ENCODE measurements at regions not wholly inside any gene's neighbourhood (a gene's known extent, or its start where the extent isn't known, plus 50 kb on each side); places are given as distances from the start of the nearest gene placed in this dataset.

DNA sequence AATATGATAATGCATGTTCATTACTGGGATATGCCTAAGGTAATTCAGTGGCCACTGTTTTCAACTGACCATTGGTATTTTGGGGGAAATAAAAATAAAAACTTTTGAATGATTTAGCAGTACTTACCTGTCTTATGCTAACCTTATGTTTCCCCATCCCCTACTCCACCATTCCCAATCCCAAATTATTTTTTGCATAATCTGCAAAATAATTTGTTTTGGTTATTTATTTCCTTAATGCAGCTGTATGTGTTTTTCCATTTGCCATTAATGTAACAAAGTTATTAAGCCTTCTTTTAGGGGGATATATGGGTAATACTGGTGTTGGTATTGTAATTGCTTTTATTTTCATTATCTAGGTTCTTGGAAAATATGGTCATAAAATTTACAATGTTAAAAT is 213.9 kb upstream of the GULP1 start:
- Histone ChIP-seq H3K9ac (ENCODE audit: low read length) (no peak overlapping the region), H2AFZ (ENCODE audit: low read depth, low read length, severe bottlenecking) (no peak overlapping the region), H4K20me1 (ENCODE audit: low read depth, low read length) (no peaks in the 10 kb centered on the region), H3K27me3 (ENCODE audit: low read length) (no peaks in the 10 kb centered on the region), H3K36me3 (ENCODE audit: low read length) (no peaks in the 10 kb centered on the region), H3K9me2 (replicated peaks; ENCODE audit: insufficient read depth, low read length) (no peaks in the 10 kb centered on the region), H3K4me2 (ENCODE audit: low read depth, low read length, poor library complexity, severe bottlenecking) (no peak overlapping the region), H3K9me3 (ENCODE audit: insufficient read depth, low read length) (no peaks in the 10 kb centered on the region), H3F3A (ENCODE audit: insufficient read depth) (no peaks in the 10 kb centered on the region), H3K27ac (ENCODE audit: low read depth, low read length) (no peak overlapping the region), H3K4me3 (ENCODE audit: insufficient read depth, low read length, poor library complexity, severe bottlenecking) (no peak overlapping the region), H3K79me2 (ENCODE audit: insufficient read depth, low read length) (no peaks in the 10 kb centered on the region)
- TF ChIP-seq, protein P1, sequence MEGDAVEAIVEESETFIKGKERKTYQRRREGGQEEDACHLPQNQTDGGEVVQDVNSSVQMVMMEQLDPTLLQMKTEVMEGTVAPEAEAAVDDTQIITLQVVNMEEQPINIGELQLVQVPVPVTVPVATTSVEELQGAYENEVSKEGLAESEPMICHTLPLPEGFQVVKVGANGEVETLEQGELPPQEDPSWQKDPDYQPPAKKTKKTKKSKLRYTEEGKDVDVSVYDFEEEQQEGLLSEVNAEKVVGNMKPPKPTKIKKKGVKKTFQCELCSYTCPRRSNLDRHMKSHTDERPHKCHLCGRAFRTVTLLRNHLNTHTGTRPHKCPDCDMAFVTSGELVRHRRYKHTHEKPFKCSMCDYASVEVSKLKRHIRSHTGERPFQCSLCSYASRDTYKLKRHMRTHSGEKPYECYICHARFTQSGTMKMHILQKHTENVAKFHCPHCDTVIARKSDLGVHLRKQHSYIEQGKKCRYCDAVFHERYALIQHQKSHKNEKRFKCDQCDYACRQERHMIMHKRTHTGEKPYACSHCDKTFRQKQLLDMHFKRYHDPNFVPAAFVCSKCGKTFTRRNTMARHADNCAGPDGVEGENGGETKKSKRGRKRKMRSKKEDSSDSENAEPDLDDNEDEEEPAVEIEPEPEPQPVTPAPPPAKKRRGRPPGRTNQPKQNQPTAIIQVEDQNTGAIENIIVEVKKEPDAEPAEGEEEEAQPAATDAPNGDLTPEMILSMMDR (IDR thresholded peaks at IDR 0.05; ENCODE audit: insufficient read depth, low read length, poor library complexity, severe bottlenecking) = no peak
- no peak for TF ChIP-seq EZH2phosphoT487 (conservative IDR thresholded peaks at IDR 0.05; ENCODE audit: low read length)

DNA sequence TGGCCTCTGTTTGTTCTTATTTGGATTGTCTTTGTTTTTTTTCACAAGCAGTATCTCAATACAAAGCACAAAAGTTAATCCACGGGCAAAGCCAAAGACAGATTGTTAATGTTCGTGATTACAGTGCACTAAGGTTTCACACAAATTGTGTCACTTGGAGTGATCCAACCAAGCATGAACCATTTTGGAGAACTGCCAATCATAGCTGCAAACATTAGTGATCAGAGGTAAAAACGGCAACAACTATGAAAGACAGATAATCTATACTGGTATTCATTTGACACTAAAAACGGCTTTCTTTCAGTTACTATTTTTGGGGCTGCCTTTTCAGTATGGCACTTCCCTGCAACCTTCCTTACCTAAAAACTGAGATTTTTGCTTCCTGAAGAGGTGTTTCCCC is 213.1 kb upstream of the GULP1 start:
- no peak overlapping the region for H3K4me2 ChIP-seq (ENCODE audit: low read depth, low read length, poor library complexity, severe bottlenecking)
- H4K20me1 ChIP-seq (ENCODE audit: low read depth, low read length) = no peaks in the 10 kb centered on the region
- no peaks in the 10 kb centered on the region for H3F3A ChIP-seq (ENCODE audit: insufficient read depth)
- H3K27me3 ChIP-seq (ENCODE audit: low read length) = no peaks in the 10 kb centered on the region
- TF ChIP-seq, protein P1 (IDR thresholded peaks at IDR 0.05; ENCODE audit: insufficient read depth, low read length, poor library complexity, severe bottlenecking) = no peak
- no peaks in the 10 kb centered on the region for H3K9me2 ChIP-seq (replicated peaks; ENCODE audit: insufficient read depth, low read length)
- no peaks in the 10 kb centered on the region for H3K9me3 ChIP-seq (ENCODE audit: insufficient read depth, low read length)
- H3K27ac ChIP-seq (ENCODE audit: low read depth, low read length) = no peak overlapping the region
- H3K79me2 ChIP-seq (ENCODE audit: insufficient read depth, low read length) = no peaks in the 10 kb centered on the region
- H3K9ac ChIP-seq (ENCODE audit: low read length) = no peak overlapping the region
- no peak overlapping the region for H2AFZ ChIP-seq (ENCODE audit: low read depth, low read length, severe bottlenecking)
- no peaks in the 10 kb centered on the region for H3K36me3 ChIP-seq (ENCODE audit: low read length)
- H3K4me3 ChIP-seq (ENCODE audit: insufficient read depth, low read length, poor library complexity, severe bottlenecking) = no peak overlapping the region

DNA sequence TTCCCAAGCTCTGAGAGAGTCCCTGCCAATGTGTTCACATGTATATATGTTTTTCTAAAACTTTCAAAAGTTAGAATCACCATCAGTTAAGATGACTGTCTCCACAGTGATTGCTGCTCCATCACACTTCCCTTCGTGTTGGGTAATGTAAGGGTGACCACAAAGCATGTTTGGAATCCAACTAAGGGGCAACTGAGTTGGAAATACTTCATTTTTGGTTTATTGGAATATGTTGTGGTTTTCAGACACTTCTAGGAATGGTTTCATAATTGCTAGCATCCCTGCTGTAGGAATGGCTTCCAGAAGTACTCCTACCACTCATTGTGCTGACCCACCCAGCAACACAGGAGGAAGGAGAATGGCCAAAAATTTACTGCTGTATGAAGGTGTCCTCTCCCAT is 212.5 kb upstream of the GULP1 start:
- no peaks in the 10 kb centered on the region for H3K36me3 ChIP-seq (ENCODE audit: low read length)
- no peak overlapping the region for H3K27ac ChIP-seq (ENCODE audit: low read depth, low read length)
- no peak overlapping the region for H3K4me3 ChIP-seq (ENCODE audit: insufficient read depth, low read length, poor library complexity, severe bottlenecking)
- H3K9me3 ChIP-seq (ENCODE audit: insufficient read depth, low read length) = no peaks in the 10 kb centered on the region
- no peaks in the 10 kb centered on the region for H3F3A ChIP-seq (ENCODE audit: insufficient read depth)
- no peaks in the 10 kb centered on the region for H3K27me3 ChIP-seq (ENCODE audit: low read length)
- H3K9me2 ChIP-seq (replicated peaks; ENCODE audit: insufficient read depth, low read length) = no peaks in the 10 kb centered on the region
- H4K20me1 ChIP-seq (ENCODE audit: low read depth, low read length) = no peaks in the 10 kb centered on the region
- no peak overlapping the region for H2AFZ ChIP-seq (ENCODE audit: low read depth, low read length, severe bottlenecking)
- TF ChIP-seq, protein P1 (IDR thresholded peaks at IDR 0.05; ENCODE audit: insufficient read depth, low read length, poor library complexity, severe bottlenecking) = no peak
- TF ChIP-seq EZH2phosphoT487 (conservative IDR thresholded peaks at IDR 0.05; ENCODE audit: low read length) = no peak
- H3K79me2 ChIP-seq (ENCODE audit: insufficient read depth, low read length) = no peaks in the 10 kb centered on the region
- no peak overlapping the region for H3K4me2 ChIP-seq (ENCODE audit: low read depth, low read length, poor library complexity, severe bottlenecking)
- H3K9ac ChIP-seq (ENCODE audit: low read length) = no peak overlapping the region

DNA sequence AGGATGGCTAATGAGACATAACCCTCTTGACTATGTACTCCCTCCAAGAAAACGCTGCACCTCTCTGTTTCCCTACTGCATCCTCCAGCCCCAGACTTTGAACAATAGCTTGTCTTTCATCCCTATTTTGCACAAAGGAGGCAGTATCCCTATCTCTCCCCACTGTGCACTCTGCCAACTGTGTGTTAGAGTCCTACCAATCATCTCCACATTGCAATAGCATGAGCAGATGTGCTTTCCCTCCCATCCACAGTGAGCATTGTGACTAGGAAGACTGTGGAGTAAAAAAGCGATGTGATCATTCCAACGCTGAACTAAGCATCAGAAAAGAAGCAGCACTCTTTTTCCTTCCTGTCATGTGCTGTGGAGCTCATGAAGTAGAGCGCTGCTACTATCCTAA is 206.3 kb upstream of the GULP1 start:
- H3K4me3 ChIP-seq (ENCODE audit: insufficient read depth, low read length, poor library complexity, severe bottlenecking) = no peak overlapping the region
- H2AFZ ChIP-seq (ENCODE audit: low read depth, low read length, severe bottlenecking) = no peak overlapping the region
- H3F3A ChIP-seq (ENCODE audit: insufficient read depth) = no peaks in the 10 kb centered on the region
- H3K9ac ChIP-seq (ENCODE audit: low read length) = no peak overlapping the region
- H3K9me3 ChIP-seq (ENCODE audit: insufficient read depth, low read length) = no peaks in the 10 kb centered on the region
- H3K27me3 ChIP-seq (ENCODE audit: low read length) = no peaks in the 10 kb centered on the region
- no peak overlapping the region for H3K4me2 ChIP-seq (ENCODE audit: low read depth, low read length, poor library complexity, severe bottlenecking)
- H4K20me1 ChIP-seq (ENCODE audit: low read depth, low read length) = no peaks in the 10 kb centered on the region
- TF ChIP-seq, protein P1 (IDR thresholded peaks at IDR 0.05; ENCODE audit: insufficient read depth, low read length, poor library complexity, severe bottlenecking) = no peak
- TF ChIP-seq EZH2phosphoT487 (conservative IDR thresholded peaks at IDR 0.05; ENCODE audit: low read length) = no peak
- no peaks in the 10 kb centered on the region for H3K9me2 ChIP-seq (replicated peaks; ENCODE audit: insufficient read depth, low read length)
- H3K79me2 ChIP-seq (ENCODE audit: insufficient read depth, low read length) = no peaks in the 10 kb centered on the region
- no peaks in the 10 kb centered on the region for H3K36me3 ChIP-seq (ENCODE audit: low read length)
- no peak overlapping the region for H3K27ac ChIP-seq (ENCODE audit: low read depth, low read length)
